Thyroid gland (tissue), 4 donors: ENCODE measurements at regions not wholly inside any gene's neighbourhood (a gene's known extent, or its start where the extent isn't known, plus 50 kb on each side); places are given as distances from the start of the nearest gene placed in this dataset.

ENCODE experiments used
- POLR2A ChIP-seq, 2 donors: fragments of 450-650 bp; IDR thresholded peaks; one replicate each; pipeline ENCODE4 v1.6.1; 2017; ENCODE audit warnings: antibody characterized with exemption in 2 of 2, mild to moderate bottlenecking in 2 of 2, moderate library complexity in 1 of 2
- TF ChIP-seq, protein P1 (sequence below), 6 experiments: fragments of 200-600 bp in 3 of 6; fragments of 450-650 bp in 3 of 6; sonication (generic) in 3 of 6; IDR thresholded peaks; one replicate each; pipeline ENCODE4 v1.5.1; 2016 to 2019; ENCODE audit warnings: antibody characterized with exemption in 6 of 6, mild to moderate bottlenecking in 2 of 6, inconsistent platforms in 1 of 6, moderate library complexity in 1 of 6

DNA sequence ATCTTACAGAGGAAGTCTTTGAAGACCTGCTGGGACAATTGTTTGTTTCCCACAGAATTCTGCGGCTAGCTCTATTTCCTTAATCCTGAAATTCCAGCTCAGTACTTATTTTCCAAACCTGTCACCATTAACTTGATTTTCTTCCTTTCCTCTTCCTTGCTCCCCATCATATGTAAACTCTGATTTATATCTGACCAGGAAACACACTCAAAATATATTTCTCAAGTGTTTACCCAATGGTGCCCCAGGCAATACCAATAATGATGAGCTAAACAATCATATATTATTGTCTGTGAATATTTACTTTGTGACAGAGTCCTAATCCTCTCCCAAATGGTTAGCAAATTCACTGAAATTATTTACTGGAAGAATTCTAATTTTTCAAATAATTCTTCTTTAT lies 597.3 kb downstream of the PKHD1 start:
- TF ChIP-seq POLR2A (IDR thresholded peaks at IDR 0.05) = no peak
- TF ChIP-seq, protein P1, sequence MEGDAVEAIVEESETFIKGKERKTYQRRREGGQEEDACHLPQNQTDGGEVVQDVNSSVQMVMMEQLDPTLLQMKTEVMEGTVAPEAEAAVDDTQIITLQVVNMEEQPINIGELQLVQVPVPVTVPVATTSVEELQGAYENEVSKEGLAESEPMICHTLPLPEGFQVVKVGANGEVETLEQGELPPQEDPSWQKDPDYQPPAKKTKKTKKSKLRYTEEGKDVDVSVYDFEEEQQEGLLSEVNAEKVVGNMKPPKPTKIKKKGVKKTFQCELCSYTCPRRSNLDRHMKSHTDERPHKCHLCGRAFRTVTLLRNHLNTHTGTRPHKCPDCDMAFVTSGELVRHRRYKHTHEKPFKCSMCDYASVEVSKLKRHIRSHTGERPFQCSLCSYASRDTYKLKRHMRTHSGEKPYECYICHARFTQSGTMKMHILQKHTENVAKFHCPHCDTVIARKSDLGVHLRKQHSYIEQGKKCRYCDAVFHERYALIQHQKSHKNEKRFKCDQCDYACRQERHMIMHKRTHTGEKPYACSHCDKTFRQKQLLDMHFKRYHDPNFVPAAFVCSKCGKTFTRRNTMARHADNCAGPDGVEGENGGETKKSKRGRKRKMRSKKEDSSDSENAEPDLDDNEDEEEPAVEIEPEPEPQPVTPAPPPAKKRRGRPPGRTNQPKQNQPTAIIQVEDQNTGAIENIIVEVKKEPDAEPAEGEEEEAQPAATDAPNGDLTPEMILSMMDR (IDR thresholded peaks at IDR 0.05) = no peak
